ENCODE measurements at regions not wholly inside any gene's neighbourhood (a gene's known extent, or its start where the extent isn't known, plus 50 kb on each side); places are given as distances from the start of the nearest gene placed in this dataset.
"Not testable (repeated sequence)": the region's sequence is repeated elsewhere in the genome, so short reads cannot be mapped to it uniquely, and the experiment has no call there.

GRCh38 chr2:90218534-90218933 lies 1527.1 kb downstream of the RPIA start:
- not testable (repeated sequence) for TF ChIP-seq CBX3 (IDR thresholded peaks at IDR 0.05; ENCODE audit: borderline replicate concordance, low read depth); SMAD5 (IDR thresholded peaks at IDR 0.05; ENCODE audit: low read depth); GABPA (IDR thresholded peaks at IDR 0.05; ENCODE audit: low read depth); TARDBP (IDR thresholded peaks at IDR 0.05; ENCODE audit: borderline replicate concordance); CEBPB (IDR thresholded peaks at IDR 0.05; ENCODE audit: borderline replicate concordance in 1 of 2, low read depth in 2 of 2, low read length in 2 of 2); BRCA1 (IDR thresholded peaks at IDR 0.05; ENCODE audit: low read depth, low read length); EZH2 (IDR thresholded peaks at IDR 0.05; ENCODE audit: borderline replicate concordance, control insufficient read depth, low read depth, low read length); EED (IDR thresholded peaks at IDR 0.05; ENCODE audit: low read depth); ZBTB33 (IDR thresholded peaks at IDR 0.05); CTCF (IDR thresholded peaks at IDR 0.05 in 2 of 3, conservative IDR thresholded peaks at IDR 0.05 in 1 of 3; ENCODE audit: control insufficient read depth in 2 of 3, extremely low read depth in 1 of 3, insufficient read depth in 1 of 3, low read depth in 3 of 3, low read length in 3 of 3); ZNF274 (IDR thresholded peaks at IDR 0.05; ENCODE audit: insufficient read depth, insufficient read length)

All from GM12878 (cell line).